Omental fat pad (tissue), 3 donors: ENCODE measurements at regions not wholly inside any gene's neighbourhood (a gene's known extent, or its start where the extent isn't known, plus 50 kb on each side); places are given as distances from the start of the nearest gene placed in this dataset.
"Not testable (repeated sequence)": the region's sequence is repeated elsewhere in the genome, so short reads cannot be mapped to it uniquely, and the experiment has no call there.

Experiments used
- ATAC-seq: fragments of 150-250 bp; one replicate; pipeline ENCODE4 v1.9.1; 2016; ENCODE audit warnings: mild to moderate bottlenecking, moderate library complexity; ENCODE audit not compliant: low FRiP score
- DNase-seq: peaks from one replicate; pipeline ENCODE4 v3.0.0-alpha.2; 2019; ENCODE audit warnings: low spot score
- TF ChIP-seq, protein P1 (sequence below), 3 donors: fragments of 450-650 bp; IDR thresholded peaks; one replicate each; pipeline ENCODE4 v1.5.1; 2016 to 2017; ENCODE audit warnings: antibody characterized with exemption in 3 of 3, mild to moderate bottlenecking in 3 of 3, moderate library complexity in 2 of 3

DNA sequence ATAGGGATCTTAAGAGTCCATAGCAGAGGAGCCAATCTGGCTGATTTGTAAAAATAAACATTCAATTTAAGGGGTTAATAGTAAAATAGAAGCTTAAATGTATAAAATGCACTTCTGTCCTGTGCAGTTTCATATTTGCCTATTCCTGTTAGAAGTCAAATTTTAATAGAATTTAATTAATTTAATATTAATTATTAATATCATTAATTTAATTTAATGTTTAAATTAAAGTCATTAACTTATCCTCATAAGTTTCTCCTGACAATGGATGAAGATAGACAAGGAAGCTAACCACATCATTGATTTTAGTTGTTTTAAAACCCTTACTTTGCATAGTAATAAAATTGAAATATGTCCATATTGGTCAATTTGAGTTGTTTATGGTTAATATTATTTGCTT lies 1096.2 kb upstream of the EPHA6 start:
- no peak for ATAC-seq
- TF ChIP-seq, protein P1, sequence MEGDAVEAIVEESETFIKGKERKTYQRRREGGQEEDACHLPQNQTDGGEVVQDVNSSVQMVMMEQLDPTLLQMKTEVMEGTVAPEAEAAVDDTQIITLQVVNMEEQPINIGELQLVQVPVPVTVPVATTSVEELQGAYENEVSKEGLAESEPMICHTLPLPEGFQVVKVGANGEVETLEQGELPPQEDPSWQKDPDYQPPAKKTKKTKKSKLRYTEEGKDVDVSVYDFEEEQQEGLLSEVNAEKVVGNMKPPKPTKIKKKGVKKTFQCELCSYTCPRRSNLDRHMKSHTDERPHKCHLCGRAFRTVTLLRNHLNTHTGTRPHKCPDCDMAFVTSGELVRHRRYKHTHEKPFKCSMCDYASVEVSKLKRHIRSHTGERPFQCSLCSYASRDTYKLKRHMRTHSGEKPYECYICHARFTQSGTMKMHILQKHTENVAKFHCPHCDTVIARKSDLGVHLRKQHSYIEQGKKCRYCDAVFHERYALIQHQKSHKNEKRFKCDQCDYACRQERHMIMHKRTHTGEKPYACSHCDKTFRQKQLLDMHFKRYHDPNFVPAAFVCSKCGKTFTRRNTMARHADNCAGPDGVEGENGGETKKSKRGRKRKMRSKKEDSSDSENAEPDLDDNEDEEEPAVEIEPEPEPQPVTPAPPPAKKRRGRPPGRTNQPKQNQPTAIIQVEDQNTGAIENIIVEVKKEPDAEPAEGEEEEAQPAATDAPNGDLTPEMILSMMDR (IDR thresholded peaks at IDR 0.05) = no peak

DNA sequence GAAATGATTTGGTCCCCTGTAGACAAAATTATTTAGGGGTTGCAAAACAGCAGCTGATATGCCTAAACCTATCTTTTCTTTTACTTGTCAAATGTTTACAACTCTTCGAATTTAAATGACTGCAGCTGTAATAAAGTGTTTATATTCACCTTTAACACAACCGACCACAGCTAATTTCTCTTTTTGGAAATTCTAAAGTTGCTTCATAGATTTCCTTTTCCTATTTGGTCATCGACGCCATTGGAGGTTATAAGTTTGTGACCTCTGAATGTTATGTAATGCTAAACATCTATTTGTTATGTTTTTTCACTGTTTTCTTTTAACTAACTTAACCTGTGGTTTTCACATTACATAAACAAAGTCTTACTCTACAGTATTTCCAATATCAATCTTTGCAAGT lies 1094.9 kb upstream of the EPHA6 start:
- ATAC-seq (no peak), DNase-seq (no peak)
- TF ChIP-seq, protein P1 (IDR thresholded peaks at IDR 0.05) = no peak

More for the DNA sequence above, 1096.2 kb upstream of the EPHA6 start:
- no peak for DNase-seq

GRCh38 chr3:95721938-95722337 lies 1092.5 kb upstream of the EPHA6 start:
- no peak for DNase-seq
- TF ChIP-seq, protein P1 (IDR thresholded peaks at IDR 0.05) = no peak
- no peak for ATAC-seq

- TF ChIP-seq, protein P1 (IDR thresholded peaks at IDR 0.05) = no peak
- no peak for DNase-seq
- no peak for ATAC-seq
Measured at GRCh38 chr3:95725770-95726169, 1088.6 kb upstream of the EPHA6 start.

- ATAC-seq = no peak
- TF ChIP-seq, protein P1 (IDR thresholded peaks at IDR 0.05) = no peak
- DNase-seq = no peak
Measured at GRCh38 chr3:95731753-95732152, 1082.6 kb upstream of the EPHA6 start.

- TF ChIP-seq, protein P1 (IDR thresholded peaks at IDR 0.05) = no peak
- ATAC-seq (no peak), DNase-seq (no peak)
Measured at GRCh38 chr3:95733336-95733735, 1081.1 kb upstream of the EPHA6 start.

DNA sequence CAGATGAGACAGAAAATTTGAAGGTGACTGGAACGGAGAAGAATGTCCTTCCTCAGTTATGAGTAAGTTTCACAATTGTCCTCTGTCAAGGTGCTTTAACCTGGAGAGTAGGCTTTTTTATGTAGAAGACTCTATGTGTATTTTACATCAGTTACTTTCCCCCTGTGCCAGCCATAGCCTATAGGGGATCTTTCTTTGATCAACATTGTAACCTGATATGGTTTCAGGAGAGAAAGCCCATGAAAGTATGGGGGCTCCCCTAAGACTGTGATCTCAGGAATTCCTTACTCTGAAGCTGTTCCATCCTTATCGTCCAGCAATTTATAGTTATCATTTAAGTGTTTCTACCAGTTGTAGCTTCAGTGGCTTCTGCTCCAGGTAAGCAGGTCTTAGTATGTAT lies 1076.3 kb upstream of the EPHA6 start:
- TF ChIP-seq, protein P1 (IDR thresholded peaks at IDR 0.05) = no peak

GRCh38 chr3:95744896-95745295 lies 1069.5 kb upstream of the EPHA6 start:
- not testable (repeated sequence) for ATAC-seq, DNase-seq

More for the DNA sequence above, 1076.3 kb upstream of the EPHA6 start:
- ATAC-seq = no peak
- DNase-seq = no peak
